HG02970 (cell line): ENCODE measurements at regions not wholly inside any gene's neighbourhood (a gene's known extent, or its start where the extent isn't known, plus 50 kb on each side); places are given as distances from the start of the nearest gene placed in this dataset.
"Not testable (repeated sequence)": the region's sequence is repeated elsewhere in the genome, so short reads cannot be mapped to it uniquely, and the experiment has no call there.

Experiments used
- ATAC-seq: cut with Tn5 transposase; IDR thresholded peaks from one replicate; pipeline ENCODE4 v1.9.1; 2021; ENCODE audit warnings: mild to moderate bottlenecking, moderate library complexity, moderate number of reproducible peaks; ENCODE audit not compliant: unreplicated experiment, low FRiP score

GRCh38 chr2:7358865-7359447, 441.7 kb downstream of the RNF144A start:
- no peak for ATAC-seq

- no peak for ATAC-seq
These were observed 446.7 kb downstream of the RNF144A start for GRCh38 chr2:7363906-7364305.

- ATAC-seq: no peak
These were observed 451.0 kb downstream of the RNF144A start for GRCh38 chr2:7368211-7368610.

- ATAC-seq: no peak
These were observed 455.9 kb downstream of the RNF144A start for GRCh38 chr2:7373156-7373555.

- no peak for ATAC-seq
These were observed 458.7 kb downstream of the RNF144A start for GRCh38 chr2:7375901-7376300.

GRCh38 chr2:7377916-7378569, 460.8 kb downstream of the RNF144A start:
- no peak for ATAC-seq

- no peak for ATAC-seq
These were observed 461.4 kb downstream of the RNF144A start for GRCh38 chr2:7378591-7378990.

- ATAC-seq: no peak
These were observed 462.6 kb downstream of the RNF144A start for GRCh38 chr2:7379799-7380198.

- no peak for ATAC-seq
These were observed 467.6 kb downstream of the RNF144A start for GRCh38 chr2:7384773-7385349.

GRCh38 chr2:7390311-7390710, 473.1 kb downstream of the RNF144A start:
- ATAC-seq: not testable (repeated sequence)

- no peak for ATAC-seq
These were observed 475.0 kb downstream of the RNF144A start for GRCh38 chr2:7392076-7392787.

- no peak for ATAC-seq
These were observed 477.0 kb downstream of the RNF144A start for GRCh38 chr2:7394195-7394594.

GRCh38 chr2:7400628-7401027, 483.4 kb downstream of the RNF144A start:
- no peak for ATAC-seq

GRCh38 chr2:7403092-7403775, 486.0 kb downstream of the RNF144A start:
- ATAC-seq: no peak

GRCh38 chr2:7405861-7406715, 488.9 kb downstream of the RNF144A start:
- no peak for ATAC-seq

- no peak for ATAC-seq
These were observed 489.8 kb downstream of the RNF144A start for GRCh38 chr2:7407001-7407400.

- ATAC-seq: no peak
These were observed 490.9 kb downstream of the RNF144A start for GRCh38 chr2:7407906-7408680.

- ATAC-seq: no peak
These were observed 494.5 kb downstream of the RNF144A start for GRCh38 chr2:7411691-7412090.
